PC-9 (cell line): ENCODE measurements at regions not wholly inside any gene's neighbourhood (a gene's known extent, or its start where the extent isn't known, plus 50 kb on each side); places are given as distances from the start of the nearest gene placed in this dataset.

ENCODE experiments used
- BruUV-seq: library from RNA; stranded (reverse); fragments of 400-500 nt; replicated peaks from 2 replicates; lab custom pipeline; 2021; lab: Mats Ljungman, UMichigan
- CTCF ChIA-PET: fragments of 300-600 bp; sonication (Branson Sonifier 250); formaldehyde crosslinking; loops from one replicate; lab custom pipeline; 2022; ENCODE audit warnings: antibody characterized with exemption; lab: Charles Lee
- POLR2A ChIA-PET: fragments of 300-600 bp; sonication (Branson Sonifier 250); formaldehyde crosslinking; loops from one replicate; lab custom pipeline; 2022; ENCODE audit warnings: antibody characterized with exemption; ENCODE audit not compliant: unreplicated experiment; lab: Charles Lee
- DNase-seq, 2 experiments: peaks; one replicate each; pipeline versions ENCODE4 v3.0.0 to v3.0.0-alpha.2; 2015 to 2022; ENCODE audit warnings: mixed read lengths in 1 of 2
- H2AFZ ChIP-seq: fragments of 200-600 bp; sonication (generic); 2 replicates; pipeline ENCODE4 v1.8.1; 2017; ENCODE audit warnings: antibody characterized with exemption
- H3F3A ChIP-seq: fragments of 200-600 bp; sonication (generic); 2 replicates; pipeline ENCODE4 v1.8.1; 2017; ENCODE audit warnings: antibody characterized with exemption, mild to moderate bottlenecking, low read depth; ENCODE audit not compliant: insufficient read depth
- H3K27ac ChIP-seq: fragments of 200-600 bp; sonication (generic); 2 replicates; pipeline ENCODE4 v1.6.1; 2016; ENCODE audit warnings: mixed run types
- H3K27me3 ChIP-seq: fragments of 200-600 bp; sonication (generic); 2 replicates; pipeline ENCODE4 v1.6.1; 2016; ENCODE audit warnings: low read depth, mixed run types; ENCODE audit not compliant: insufficient read depth
- H3K36me3 ChIP-seq: fragments of 200-600 bp; sonication (generic); 2 replicates; pipeline ENCODE4 v1.6.1; 2016; ENCODE audit warnings: low read depth, mixed run types
- H3K4me1 ChIP-seq: fragments of 200-600 bp; sonication (generic); replicated peaks from 2 replicates; pipeline ENCODE4 v1.6.1; 2016; ENCODE audit warnings: mixed run types; ENCODE audit not compliant: insufficient read depth
- H3K4me2 ChIP-seq: fragments of 200-600 bp; sonication (generic); 2 replicates; pipeline ENCODE4 v1.6.1; 2017; ENCODE audit warnings: mixed run types
- H3K4me3 ChIP-seq: fragments of 200-600 bp; sonication (generic); 2 replicates; pipeline ENCODE4 v1.6.1; 2016; ENCODE audit warnings: mixed run types
- H3K79me2 ChIP-seq: fragments of 200-600 bp; sonication (generic); 2 replicates; pipeline ENCODE4 v1.6.1; 2017; ENCODE audit warnings: low read depth, mixed run types
- H3K9me2 ChIP-seq: fragments of 200-600 bp; sonication (generic); 2 replicates; pipeline ENCODE4 v1.8.1; 2017; ENCODE audit warnings: mild to moderate bottlenecking; ENCODE audit not compliant: insufficient read depth
- H3K9me3 ChIP-seq: fragments of 200-600 bp; sonication (generic); 2 replicates; pipeline ENCODE4 v1.8.1; 2016; ENCODE audit warnings: low read depth; ENCODE audit not compliant: insufficient read depth
- H4K20me1 ChIP-seq: fragments of 200-600 bp; sonication (generic); 2 replicates; pipeline ENCODE4 v1.8.1; 2017; ENCODE audit not compliant: insufficient read depth
- EZH2 ChIP-seq: fragments of 200-600 bp; sonication (generic); IDR thresholded peaks from 2 replicates; pipeline ENCODE4 v1.8.0; 2017; ENCODE audit warnings: antibody characterized with exemption, low read depth
- intact Hi-C: fragments of 100-400 bp; cut with micrococcal nuclease; formaldehyde crosslinking; loops from one replicate; pipeline ENCODE4 v1.10.0; 2022; ENCODE audit not compliant: unreplicated experiment
- TF ChIP-seq, protein P1 (sequence below): fragments of 200-600 bp; sonication (generic); conservative IDR thresholded peaks from 2 replicates; pipeline ENCODE4 v1.6.1; 2017; ENCODE audit warnings: mixed run types, antibody characterized with exemption, mild to moderate bottlenecking, moderate library complexity

DNA sequence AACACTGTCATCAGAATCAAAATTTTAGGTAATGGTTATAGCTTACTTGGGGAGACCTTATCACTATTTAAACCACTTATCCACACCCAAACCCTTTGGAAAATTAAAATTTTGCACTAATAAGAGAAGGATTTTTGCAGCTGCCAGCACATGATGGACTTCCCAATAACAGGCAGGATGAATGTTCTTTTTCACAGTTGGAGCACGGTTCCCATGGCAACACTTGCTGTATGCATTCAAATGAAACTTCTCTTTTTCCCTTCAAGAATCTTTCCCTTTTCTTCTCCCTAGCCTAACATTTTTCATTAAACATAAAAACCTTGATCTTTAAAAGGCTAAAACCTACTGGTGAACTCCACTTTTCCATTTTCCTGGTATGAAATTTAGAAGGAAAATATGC is 768.2 kb downstream of the KCTD8 start:
- intact Hi-C loops = no loop called here
- Histone ChIP-seq H2AFZ (no peak overlapping the region), H4K20me1 (no peaks in the 10 kb centered on the region), H3K79me2 (no peaks in the 10 kb centered on the region), H3K9me3 (no peaks in the 10 kb centered on the region), H3K36me3 (no peaks in the 10 kb centered on the region), H3K4me3 (no peak overlapping the region), H3F3A (no peaks in the 10 kb centered on the region), H3K27ac (no peak overlapping the region), H3K4me1 (no peaks in the 10 kb centered on the region), H3K9me2 (no peaks in the 10 kb centered on the region), H3K4me2 (no peak overlapping the region), H3K27me3 (no peaks in the 10 kb centered on the region)
- no peak for DNase-seq
- ChIA-PET CTCF (no interaction called here), POLR2A (no interaction called here)
- TF ChIP-seq, protein P1, sequence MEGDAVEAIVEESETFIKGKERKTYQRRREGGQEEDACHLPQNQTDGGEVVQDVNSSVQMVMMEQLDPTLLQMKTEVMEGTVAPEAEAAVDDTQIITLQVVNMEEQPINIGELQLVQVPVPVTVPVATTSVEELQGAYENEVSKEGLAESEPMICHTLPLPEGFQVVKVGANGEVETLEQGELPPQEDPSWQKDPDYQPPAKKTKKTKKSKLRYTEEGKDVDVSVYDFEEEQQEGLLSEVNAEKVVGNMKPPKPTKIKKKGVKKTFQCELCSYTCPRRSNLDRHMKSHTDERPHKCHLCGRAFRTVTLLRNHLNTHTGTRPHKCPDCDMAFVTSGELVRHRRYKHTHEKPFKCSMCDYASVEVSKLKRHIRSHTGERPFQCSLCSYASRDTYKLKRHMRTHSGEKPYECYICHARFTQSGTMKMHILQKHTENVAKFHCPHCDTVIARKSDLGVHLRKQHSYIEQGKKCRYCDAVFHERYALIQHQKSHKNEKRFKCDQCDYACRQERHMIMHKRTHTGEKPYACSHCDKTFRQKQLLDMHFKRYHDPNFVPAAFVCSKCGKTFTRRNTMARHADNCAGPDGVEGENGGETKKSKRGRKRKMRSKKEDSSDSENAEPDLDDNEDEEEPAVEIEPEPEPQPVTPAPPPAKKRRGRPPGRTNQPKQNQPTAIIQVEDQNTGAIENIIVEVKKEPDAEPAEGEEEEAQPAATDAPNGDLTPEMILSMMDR = no peak
- no peak for TF ChIP-seq EZH2
- no TSS peak for BruUV-seq

DNA sequence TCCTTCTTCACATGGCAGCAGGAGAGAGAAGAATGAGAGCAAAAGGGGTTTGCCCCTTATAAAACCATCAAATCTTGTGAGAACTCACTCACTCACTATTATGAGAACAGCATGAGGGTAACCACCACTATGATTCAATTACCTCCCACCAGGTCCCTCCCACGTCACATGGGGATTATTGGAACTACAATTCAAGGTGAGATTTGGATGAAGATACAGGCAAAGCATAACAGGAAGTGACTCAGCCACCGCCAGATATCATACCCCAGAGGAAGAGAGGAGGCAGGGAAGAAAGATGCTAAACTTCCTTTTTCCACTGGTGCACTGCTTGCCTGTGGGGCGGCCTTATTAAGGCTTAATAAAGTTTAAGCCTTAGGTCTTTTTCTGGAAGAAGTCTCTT is 766.1 kb downstream of the KCTD8 start:
- DNase-seq = no peak
- CTCF ChIA-PET = no interaction called here

DNA sequence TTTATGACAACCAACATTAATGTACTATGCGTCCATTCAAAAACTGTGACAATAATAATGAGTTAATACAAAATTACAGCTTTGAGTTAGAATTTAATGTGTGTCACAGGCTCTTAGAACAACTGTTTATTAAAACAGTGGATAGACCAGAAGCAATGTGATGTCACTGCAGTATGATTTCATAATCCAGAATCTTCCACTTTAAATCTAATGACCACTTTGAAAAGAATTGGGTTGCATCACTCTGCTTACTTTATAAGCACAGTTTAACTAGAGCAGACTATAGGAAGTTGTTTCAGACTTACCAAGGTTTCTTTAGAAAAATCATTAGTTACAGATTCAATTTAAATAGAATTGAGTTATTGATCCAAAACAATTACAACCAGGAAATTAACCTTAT is 758.5 kb downstream of the KCTD8 start:
- Histone ChIP-seq H3K4me1 (no peaks in the 10 kb centered on the region), H3K79me2 (no peaks in the 10 kb centered on the region), H3F3A (no peaks in the 10 kb centered on the region), H2AFZ (no peak overlapping the region), H4K20me1 (no peaks in the 10 kb centered on the region), H3K27me3 (no peaks in the 10 kb centered on the region), H3K27ac (no peak overlapping the region), H3K9me3 (no peaks in the 10 kb centered on the region), H3K9me2 (no peaks in the 10 kb centered on the region), H3K4me3 (no peak overlapping the region), H3K4me2 (no peak overlapping the region), H3K36me3 (no peaks in the 10 kb centered on the region)
- ChIA-PET CTCF (no interaction called here), POLR2A (no interaction called here)
- TF ChIP-seq EZH2 = no peak
- TF ChIP-seq, protein P1 = no peak
- intact Hi-C loops = no loop called here
- no peak for DNase-seq
- BruUV-seq = no TSS peak

More for the DNA sequence above, 766.1 kb downstream of the KCTD8 start:
- no peaks in the 10 kb centered on the region for H3K9me3 ChIP-seq
- H3K27me3 ChIP-seq = no peaks in the 10 kb centered on the region
- no peaks in the 10 kb centered on the region for H3K36me3 ChIP-seq
- no peaks in the 10 kb centered on the region for H3K79me2 ChIP-seq
- H2AFZ ChIP-seq = no peak overlapping the region
- TF ChIP-seq EZH2 = no peak
- TF ChIP-seq, protein P1 = no peak
- intact Hi-C loops = no loop called here
- H3K4me3 ChIP-seq = no peak overlapping the region
- H3K9me2 ChIP-seq = no peaks in the 10 kb centered on the region
- H4K20me1 ChIP-seq = no peaks in the 10 kb centered on the region
- no peaks in the 10 kb centered on the region for H3F3A ChIP-seq
- H3K4me1 ChIP-seq = no peaks in the 10 kb centered on the region
- H3K27ac ChIP-seq = no peak overlapping the region
- POLR2A ChIA-PET = no interaction called here
- H3K4me2 ChIP-seq = no peak overlapping the region
- no TSS peak for BruUV-seq
